Neural cell (in vitro differentiated cells): ENCODE measurements at regions not wholly inside any gene's neighbourhood (a gene's known extent, or its start where the extent isn't known, plus 50 kb on each side); places are given as distances from the start of the nearest gene placed in this dataset.

Source experiments
- H2AFZ ChIP-seq: fragments of 200-600, 300-800 bp; sonication (generic), shearing (Covaris generic); 2 replicates; pipeline ENCODE4 v1.6.0; 2014; ENCODE audit warnings: low read depth, mild to moderate bottlenecking, antibody characterized with exemption, low read length, moderate library complexity
- H3F3A ChIP-seq: fragments of 200-600 bp; shearing (Covaris generic); 2 replicates; pipeline ENCODE4 v1.6.1; 2016; ENCODE audit warnings: mild to moderate bottlenecking, moderate library complexity, mixed read lengths, antibody characterized with exemption, low read length; ENCODE audit not compliant: insufficient read depth, poor library complexity, severe bottlenecking
- H3K27ac ChIP-seq: fragments of 200-600, 300-800 bp; sonication (generic), shearing (Covaris generic); 2 replicates; pipeline ENCODE4 v1.5.1; 2014; ENCODE audit warnings: mild to moderate bottlenecking, low read length, moderate library complexity
- H3K27me3 ChIP-seq: fragments of 300-800, 200-600 bp; sonication (generic), shearing (Covaris generic); 2 replicates; pipeline ENCODE4 v1.6.0; 2014; ENCODE audit warnings: mild to moderate bottlenecking, low read depth, low read length, moderate library complexity; ENCODE audit not compliant: insufficient read depth
- H3K36me3 ChIP-seq: fragments of 300-800, 200-600 bp; sonication (generic), shearing (Covaris generic); 2 replicates; pipeline ENCODE4 v1.5.1; 2014; ENCODE audit warnings: mild to moderate bottlenecking, antibody characterized with exemption, low read length, moderate library complexity; ENCODE audit not compliant: insufficient read depth
- H3K4me2 ChIP-seq: fragments of 300-800, 200-600 bp; sonication (generic), shearing (Covaris generic); 2 replicates; pipeline ENCODE4 v1.6.0; 2014; ENCODE audit warnings: mild to moderate bottlenecking, low read length
- H3K4me3 ChIP-seq: fragments of 300-800, 200-600 bp; sonication (generic), shearing (Covaris generic); 2 replicates; pipeline ENCODE4 v1.5.1; 2014; ENCODE audit warnings: mild to moderate bottlenecking, low read length, moderate library complexity
- H3K79me2 ChIP-seq: fragments of 200-600 bp; shearing (Covaris generic); replicated peaks from 2 replicates; pipeline ENCODE4 v1.6.0; 2014; ENCODE audit warnings: mild to moderate bottlenecking, low read length, moderate library complexity; ENCODE audit not compliant: insufficient read depth
- H3K9ac ChIP-seq: fragments of 300-800, 200-600 bp; sonication (generic), shearing (Covaris generic); 2 replicates; pipeline ENCODE4 v1.6.1; 2016; ENCODE audit warnings: mild to moderate bottlenecking, low read length, mixed read lengths
- H3K9me2 ChIP-seq: fragments of 200-600 bp; shearing (Covaris generic); 2 replicates; pipeline ENCODE4 v1.6.1; 2016; ENCODE audit warnings: mild to moderate bottlenecking, low read length, mixed read lengths; ENCODE audit not compliant: insufficient read depth
- H3K9me3 ChIP-seq: fragments of 200-600, 300-800 bp; sonication (generic), shearing (Covaris generic); 2 replicates; pipeline ENCODE4 v1.6.1; 2016; ENCODE audit warnings: mild to moderate bottlenecking, mixed run types, low read length, moderate library complexity, mixed read lengths
- H4K20me1 ChIP-seq: fragments of 200-600 bp; shearing (Covaris generic); 2 replicates; pipeline ENCODE4 v1.6.1; 2016; ENCODE audit warnings: mild to moderate bottlenecking, mixed run types; ENCODE audit not compliant: insufficient read depth
- CTCF ChIP-seq: fragments of 450-650 bp; IDR thresholded peaks from 2 replicates; pipeline ENCODE4 v1.5.1; 2014; ENCODE audit warnings: antibody characterized with exemption, mild to moderate bottlenecking, moderate library complexity; ENCODE audit not compliant: poor library complexity, severe bottlenecking
- EP300 ChIP-seq: fragments of 450-650 bp; conservative IDR thresholded peaks from 2 replicates; pipeline ENCODE4 v1.6.1; 2014; ENCODE audit warnings: antibody characterized with exemption, mild to moderate bottlenecking, moderate library complexity; ENCODE audit not compliant: poor library complexity, severe bottlenecking
- EZH2 ChIP-seq: fragments of 200-600, 300-800 bp; shearing (Covaris generic), sonication (generic); IDR thresholded peaks from 2 replicates; pipeline ENCODE4 v1.6.1; 2014; ENCODE audit warnings: antibody characterized with exemption, low read length, borderline replicate concordance, mild to moderate bottlenecking; ENCODE audit not compliant: insufficient read depth, poor library complexity, severe bottlenecking
- MXI1 ChIP-seq: fragments of 450-650 bp; conservative IDR thresholded peaks from 2 replicates; pipeline ENCODE4 v1.6.1; 2014; ENCODE audit warnings: antibody characterized with exemption, mild to moderate bottlenecking; ENCODE audit not compliant: poor library complexity, severe bottlenecking
- POLR2AphosphoS5 ChIP-seq: IDR thresholded peaks from 2 replicates; pipeline ENCODE4 v1.6.1; 2012
- RAD21 ChIP-seq: fragments of 450-650 bp; conservative IDR thresholded peaks from 2 replicates; pipeline ENCODE4 v1.6.1; 2014; ENCODE audit warnings: antibody characterized with exemption, mild to moderate bottlenecking, moderate library complexity
- REST ChIP-seq: IDR thresholded peaks from 2 replicates; pipeline ENCODE4 v1.6.1; 2012; ENCODE audit warnings: borderline replicate concordance
- SMC3 ChIP-seq: fragments of 450-650 bp; conservative IDR thresholded peaks from 2 replicates; pipeline ENCODE4 v1.6.1; 2014; ENCODE audit warnings: antibody characterized with exemption, mild to moderate bottlenecking, moderate library complexity; ENCODE audit not compliant: poor library complexity
- TAF1 ChIP-seq: IDR thresholded peaks from 2 replicates; pipeline ENCODE4 v1.6.1; 2012; ENCODE audit warnings: low read depth

- Histone ChIP-seq H4K20me1 (no peaks in the 10 kb centered on the region), H3K36me3 (no peaks in the 10 kb centered on the region), H3K9me2 (no peaks in the 10 kb centered on the region), H3K27me3 (no peaks in the 10 kb centered on the region), H3K4me2 (no peak overlapping the region), H3K9me3 (no peaks in the 10 kb centered on the region), H3K79me2 (no peaks in the 10 kb centered on the region), H2AFZ (no peak overlapping the region), H3K9ac (no peak overlapping the region), H3K4me3 (no peak overlapping the region), H3F3A (no peaks in the 10 kb centered on the region), H3K27ac (no peak overlapping the region)
- TF ChIP-seq TAF1, result no peak
- TF ChIP-seq SMC3, result no peak
- no peak for TF ChIP-seq POLR2AphosphoS5
- TF ChIP-seq MXI1, result no peak
- TF ChIP-seq CTCF, result no peak
- TF ChIP-seq REST, result no peak
These were observed 419.4 kb downstream of the MN1 start for GRCh38 chr22:27381960-27382742.

GRCh38 chr22:27382947-27383346 lies 418.6 kb downstream of the MN1 start:
- H3K27me3 ChIP-seq, result no peaks in the 10 kb centered on the region

More at GRCh38 chr22:27382947-27383346, 418.6 kb downstream of the MN1 start:
- Histone ChIP-seq H2AFZ (no peak overlapping the region), H3K36me3 (no peaks in the 10 kb centered on the region), H3K9me3 (no peaks in the 10 kb centered on the region), H3K79me2 (no peaks in the 10 kb centered on the region), H3K9me2 (no peaks in the 10 kb centered on the region), H3K4me3 (no peak overlapping the region), H4K20me1 (no peaks in the 10 kb centered on the region), H3K9ac (no peak overlapping the region), H3K4me2 (no peak overlapping the region), H3K27ac (no peak overlapping the region), H3F3A (no peaks in the 10 kb centered on the region)
- TF ChIP-seq CTCF (no peak), EZH2 (no peak), POLR2AphosphoS5 (no peak), EP300 (no peak), REST (no peak), RAD21 (no peak)
